H54 (cell line): ENCODE measurements at regions not wholly inside any gene's neighbourhood (a gene's known extent, or its start where the extent isn't known, plus 50 kb on each side); places are given as distances from the start of the nearest gene placed in this dataset.
A peak's percentile ranks its signal among the peaks of the same experiment; 100 is the strongest.

Experiments used
- DNase-seq: peaks from one replicate; pipeline ENCODE4 v3.0.0; 2011; ENCODE audit warnings: low spot score, mixed read lengths; ENCODE audit not compliant: insufficient read length
- FAIRE-seq: peaks from 3 replicates; lab custom pipeline; 2011; peaks lifted over from hg19 to GRCh38; lab: Jason Lieb, UNC
- POLR2A ChIP-seq: IDR thresholded peaks from 2 replicates; pipeline ENCODE4 v1.6.1; 2011; ENCODE audit warnings: low read depth, mild to moderate bottlenecking, low read length

GRCh38 chr17:55620945-55621344, 101.7 kb downstream of the TMEM100 start:
- DNase-seq (no peak), FAIRE-seq (no peak)
- TF ChIP-seq POLR2A = no peak

GRCh38 chr17:55620023-55620422, 102.6 kb downstream of the TMEM100 start:
- no peak for DNase-seq
- no peak for TF ChIP-seq POLR2A
- FAIRE-seq = no peak

DNA sequence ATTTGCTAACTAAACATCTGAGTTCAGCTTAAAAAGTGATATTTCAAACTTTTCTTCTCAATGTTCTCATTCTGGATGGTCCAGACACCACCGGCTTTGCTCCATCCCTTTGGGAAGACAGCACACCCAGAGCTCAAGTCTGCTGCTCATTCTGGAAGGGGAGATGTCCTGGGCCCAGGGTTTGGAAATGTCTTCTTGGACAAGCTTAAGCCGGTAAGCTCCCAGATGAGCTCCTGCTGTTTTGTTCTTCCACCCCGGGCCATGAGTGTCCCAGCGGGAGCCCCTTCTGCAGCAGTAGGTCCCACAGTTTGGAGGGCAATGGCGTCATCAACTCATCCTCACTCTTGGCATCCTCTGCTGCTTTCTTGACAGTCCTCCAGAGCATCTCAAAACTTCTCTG, 105.2 kb downstream of the TMEM100 start:
- no peak for DNase-seq
- no peak for FAIRE-seq
- no peak for TF ChIP-seq POLR2A

- DNase-seq = no peak
- TF ChIP-seq POLR2A = no peak
- FAIRE-seq = no peak
Measured at GRCh38 chr17:55614061-55614460, 102.8 kb upstream of the SMIM36 start.

DNA sequence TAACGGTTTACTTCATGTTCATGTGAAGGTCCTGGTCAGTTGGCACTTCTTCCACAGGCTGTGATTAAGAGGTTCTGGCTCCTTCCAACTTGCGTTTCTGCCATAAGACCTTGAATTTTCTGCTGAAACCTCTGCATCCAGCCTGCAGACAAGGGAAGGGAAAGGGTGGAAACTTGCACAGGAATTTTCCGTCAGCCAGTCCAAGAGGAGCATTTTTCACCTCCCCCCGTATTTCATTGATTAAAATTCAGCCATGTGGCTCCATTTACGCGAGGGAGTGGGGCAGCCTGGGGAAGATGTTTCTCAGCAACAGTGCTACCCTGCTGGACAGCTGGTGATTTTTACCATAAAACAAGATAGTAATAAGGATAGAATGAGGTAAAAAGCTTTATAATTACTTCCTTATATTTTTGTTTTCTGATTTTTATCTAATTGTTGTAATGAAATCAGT, 101.5 kb upstream of the SMIM36 start:
- FAIRE-seq = no peak
- DNase-seq = no peak
- TF ChIP-seq POLR2A = no peak

DNA sequence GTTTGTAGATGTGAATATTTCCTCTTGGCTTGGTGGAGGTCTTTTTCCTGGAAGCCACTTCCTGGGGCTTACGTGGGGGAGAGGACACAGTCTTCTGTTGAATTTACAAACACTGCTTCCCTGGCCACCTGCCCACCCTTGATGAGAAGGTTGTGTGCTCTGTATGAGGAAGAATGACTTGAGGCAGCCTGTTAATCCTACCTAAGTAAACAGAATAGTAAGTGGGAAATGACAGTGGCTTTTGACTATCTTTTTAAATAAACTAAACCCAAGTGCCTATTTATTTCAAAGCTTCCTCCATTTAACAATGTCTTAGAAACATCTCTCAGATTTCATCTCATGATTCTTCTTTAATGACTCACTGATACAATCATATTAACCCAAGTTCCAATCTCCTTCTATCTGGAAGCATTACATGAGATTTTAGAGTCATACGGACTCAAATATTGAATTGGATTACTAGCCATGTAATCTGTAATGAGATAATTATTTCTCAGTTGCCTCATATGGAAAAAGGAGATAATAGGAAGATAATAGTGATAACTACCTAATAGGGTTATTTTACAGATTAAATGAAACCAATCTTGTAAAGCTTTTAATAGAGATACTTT, 96.6 kb upstream of the SMIM36 start:
- no peak for TF ChIP-seq POLR2A
- DNase-seq (no peak), FAIRE-seq (no peak)

GRCh38 chr17:55606488-55606815, 95.2 kb upstream of the SMIM36 start:
- FAIRE-seq = no peak
- no peak for DNase-seq
- TF ChIP-seq POLR2A = no peak

GRCh38 chr17:55605705-55606487, 94.6 kb upstream of the SMIM36 start:
- FAIRE-seq = no peak
- TF ChIP-seq POLR2A = no peak
- no peak for DNase-seq

GRCh38 chr17:55601874-55602364, 90.7 kb upstream of the SMIM36 start:
- DNase-seq (peak; percentile 16), FAIRE-seq (peak; percentile 69)
- no peak for TF ChIP-seq POLR2A

DNA sequence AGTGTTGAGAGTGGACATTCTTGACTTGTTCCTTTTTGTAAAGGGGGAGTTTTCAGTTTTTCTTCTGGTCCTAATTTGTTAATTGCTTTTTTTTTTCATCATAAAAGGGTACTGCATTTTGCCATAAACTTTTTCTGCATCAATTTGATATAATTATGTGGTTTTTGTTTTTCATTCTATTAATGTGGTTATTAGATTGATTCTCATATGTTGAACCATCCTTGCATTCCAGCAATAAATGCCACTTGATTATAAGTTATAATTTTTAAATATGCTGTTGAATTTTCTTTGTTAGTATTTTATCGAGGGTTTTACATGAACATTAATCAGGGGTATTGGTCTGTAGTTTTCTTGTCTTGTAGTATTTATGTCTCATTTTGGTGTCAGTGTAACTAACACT, 87.2 kb upstream of the SMIM36 start:
- no peak for TF ChIP-seq POLR2A
- DNase-seq (no peak), FAIRE-seq (no peak)

- TF ChIP-seq POLR2A = no peak
- FAIRE-seq (no peak), DNase-seq (no peak)
Measured at GRCh38 chr17:55588446-55589242, 77.4 kb upstream of the SMIM36 start.

GRCh38 chr17:55587608-55588139, 76.4 kb upstream of the SMIM36 start:
- no peak for TF ChIP-seq POLR2A
- no peak for FAIRE-seq

DNA sequence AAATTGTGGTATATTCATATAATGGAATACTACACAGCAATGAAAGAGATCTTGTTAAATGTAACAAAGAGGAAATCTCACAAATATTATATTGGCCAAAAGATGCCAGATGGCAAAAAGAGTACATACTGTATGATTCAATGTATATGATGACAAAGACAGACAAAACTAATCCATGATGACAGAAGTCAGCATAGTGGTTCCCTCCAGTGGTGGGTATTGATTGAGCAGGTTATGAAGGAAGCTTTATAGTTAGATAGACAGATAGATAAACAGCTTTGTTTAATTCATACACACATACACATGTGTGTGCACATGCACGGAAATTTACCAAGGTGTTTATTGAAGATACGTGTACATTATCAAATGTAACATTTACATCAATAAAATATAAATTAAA, 74.4 kb upstream of the SMIM36 start:
- TF ChIP-seq POLR2A = no peak
- FAIRE-seq (no peak), DNase-seq (no peak)

More at GRCh38 chr17:55587608-55588139, 76.4 kb upstream of the SMIM36 start:
- no peak for DNase-seq

GRCh38 chr17:55584861-55585260, 73.6 kb upstream of the SMIM36 start:
- FAIRE-seq (no peak), DNase-seq (no peak)
- TF ChIP-seq POLR2A = no peak
